ENCODE measurements at regions not wholly inside any gene's neighbourhood (a gene's known extent, or its start where the extent isn't known, plus 50 kb on each side); places are given as distances from the start of the nearest gene placed in this dataset.

DNA sequence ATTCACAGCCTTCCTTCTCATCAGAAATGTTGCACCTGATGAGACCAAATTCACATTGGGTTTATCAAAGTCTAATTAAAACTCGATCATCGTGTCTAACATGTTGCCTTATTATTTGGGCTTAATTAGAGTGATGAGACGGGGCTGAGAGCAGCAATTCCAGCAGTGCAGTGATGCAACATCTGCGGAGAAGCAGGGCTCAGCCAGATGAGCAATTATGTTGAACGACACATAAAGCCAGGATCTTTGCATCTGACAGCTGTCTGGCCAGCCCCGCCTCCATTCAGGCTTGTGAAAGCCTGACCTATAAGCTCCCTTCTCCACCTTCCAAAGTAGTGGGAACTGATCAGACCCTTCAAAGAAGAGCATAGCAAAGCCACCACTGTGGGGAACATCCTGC, 109.8 kb downstream of the C1orf94 start:
- TF ChIP-seq EZH2 (IDR thresholded peaks at IDR 0.05; ENCODE audit: insufficient read depth, poor library complexity, severe bottlenecking) (no peak), EZH2phosphoT487 (IDR thresholded peaks at IDR 0.05; ENCODE audit: insufficient read depth, low read depth) (no peak)
